ENCODE measurements at regions not wholly inside any gene's neighbourhood (a gene's known extent, or its start where the extent isn't known, plus 50 kb on each side); places are given as distances from the start of the nearest gene placed in this dataset.
"Not testable (repeated sequence)": the region's sequence is repeated elsewhere in the genome, so short reads cannot be mapped to it uniquely, and the experiment has no call there.

DNA sequence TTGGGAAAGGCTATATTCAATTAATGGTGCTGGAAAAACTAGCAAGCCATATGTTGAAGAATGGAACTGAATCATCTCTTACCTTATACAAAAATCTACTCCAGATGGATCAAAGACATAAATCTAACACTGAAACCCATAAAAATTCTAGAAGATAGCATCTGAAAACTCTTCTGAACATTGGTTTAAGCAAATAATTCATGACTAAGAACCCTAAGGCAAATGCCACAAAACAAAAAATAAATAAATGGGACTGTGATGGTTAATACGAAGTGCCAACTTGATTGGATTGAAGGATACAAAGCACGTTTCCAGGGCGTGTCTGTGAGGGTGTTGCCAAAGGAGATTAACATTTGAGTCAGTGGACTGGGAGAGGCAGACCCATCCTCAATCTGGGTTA, 1130.0 kb downstream of the DNAJB9 start:
- no peak overlapping the region for H2AFZ ChIP-seq (ENCODE audit: low read length)
- no peaks in the 10 kb centered on the region for H3K9me3 ChIP-seq (ENCODE audit: low read length)
- no peak overlapping the region for H3K4me2 ChIP-seq (ENCODE audit: low read length)
- H3K4me3 ChIP-seq (ENCODE audit: low read depth, low read length, poor library complexity, severe bottlenecking), result no peak overlapping the region
- no peak for TF ChIP-seq EZH2 (IDR thresholded peaks at IDR 0.05; ENCODE audit: borderline replicate concordance, low read length)
- TF ChIP-seq, protein P1, sequence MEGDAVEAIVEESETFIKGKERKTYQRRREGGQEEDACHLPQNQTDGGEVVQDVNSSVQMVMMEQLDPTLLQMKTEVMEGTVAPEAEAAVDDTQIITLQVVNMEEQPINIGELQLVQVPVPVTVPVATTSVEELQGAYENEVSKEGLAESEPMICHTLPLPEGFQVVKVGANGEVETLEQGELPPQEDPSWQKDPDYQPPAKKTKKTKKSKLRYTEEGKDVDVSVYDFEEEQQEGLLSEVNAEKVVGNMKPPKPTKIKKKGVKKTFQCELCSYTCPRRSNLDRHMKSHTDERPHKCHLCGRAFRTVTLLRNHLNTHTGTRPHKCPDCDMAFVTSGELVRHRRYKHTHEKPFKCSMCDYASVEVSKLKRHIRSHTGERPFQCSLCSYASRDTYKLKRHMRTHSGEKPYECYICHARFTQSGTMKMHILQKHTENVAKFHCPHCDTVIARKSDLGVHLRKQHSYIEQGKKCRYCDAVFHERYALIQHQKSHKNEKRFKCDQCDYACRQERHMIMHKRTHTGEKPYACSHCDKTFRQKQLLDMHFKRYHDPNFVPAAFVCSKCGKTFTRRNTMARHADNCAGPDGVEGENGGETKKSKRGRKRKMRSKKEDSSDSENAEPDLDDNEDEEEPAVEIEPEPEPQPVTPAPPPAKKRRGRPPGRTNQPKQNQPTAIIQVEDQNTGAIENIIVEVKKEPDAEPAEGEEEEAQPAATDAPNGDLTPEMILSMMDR (IDR thresholded peaks at IDR 0.05; ENCODE audit: low read length), result no peak
- no peaks in the 10 kb centered on the region for H3F3A ChIP-seq (ENCODE audit: insufficient read depth, low read length)
- no peak overlapping the region for H3K27ac ChIP-seq (ENCODE audit: low read depth, low read length, poor library complexity, severe bottlenecking)
- H4K20me1 ChIP-seq (ENCODE audit: insufficient read depth, low read length), result no peaks in the 10 kb centered on the region
- H3K27me3 ChIP-seq (ENCODE audit: insufficient read depth, low read length), result no peaks in the 10 kb centered on the region
- no peaks in the 10 kb centered on the region for H3K79me2 ChIP-seq (ENCODE audit: insufficient read depth, low read length)
- no peaks in the 10 kb centered on the region for H3K4me1 ChIP-seq (ENCODE audit: insufficient read depth, low read length, severe bottlenecking)
- H3K9me2 ChIP-seq (ENCODE audit: low read depth, low read length), result no peaks in the 10 kb centered on the region; the same call in 1 of the 2 replicates
- H3K9ac ChIP-seq (ENCODE audit: low read length), result no peak overlapping the region
- no peaks in the 10 kb centered on the region for H3K36me3 ChIP-seq (ENCODE audit: insufficient read depth, low read length)

DNA sequence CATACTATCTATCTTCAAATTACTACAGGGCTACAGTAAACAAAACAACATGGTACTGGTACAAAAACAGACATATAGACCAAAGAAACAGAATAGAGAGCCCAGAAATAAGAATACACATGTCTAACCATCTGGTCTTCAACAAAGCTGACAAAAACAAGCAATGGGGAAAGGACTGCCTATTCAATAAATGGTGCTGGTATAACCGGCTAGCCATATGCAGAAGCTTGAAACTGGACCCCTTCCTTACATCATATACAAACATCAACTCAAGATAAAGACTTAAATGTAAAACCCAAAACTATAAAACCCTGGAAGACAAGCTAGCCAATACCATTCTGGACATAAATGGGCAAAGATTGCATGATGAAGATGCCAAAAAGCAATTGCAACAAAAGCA, 1143.7 kb downstream of the DNAJB9 start:
- Histone ChIP-seq H3K4me1 (ENCODE audit: insufficient read depth, low read length, severe bottlenecking) (no peaks in the 10 kb centered on the region), H3K4me3 (ENCODE audit: low read depth, low read length, poor library complexity, severe bottlenecking) (no peak overlapping the region), H3K4me2 (ENCODE audit: low read length) (no peak overlapping the region), H3F3A (ENCODE audit: insufficient read depth, low read length) (no peaks in the 10 kb centered on the region), H3K9me3 (ENCODE audit: low read length) (no peaks in the 10 kb centered on the region), H3K79me2 (ENCODE audit: insufficient read depth, low read length) (no peaks in the 10 kb centered on the region), H3K27me3 (ENCODE audit: insufficient read depth, low read length) (no peaks in the 10 kb centered on the region), H4K20me1 (ENCODE audit: insufficient read depth, low read length) (no peaks in the 10 kb centered on the region), H2AFZ (ENCODE audit: low read length) (no peak overlapping the region), H3K9me2 (ENCODE audit: low read depth, low read length) (peaks cover under 1% of the 10 kb centered on the region; the same call in 1 of the 2 replicates), H3K36me3 (ENCODE audit: insufficient read depth, low read length) (no peaks in the 10 kb centered on the region), H3K27ac (ENCODE audit: low read depth, low read length, poor library complexity, severe bottlenecking) (no peak overlapping the region), H3K9ac (ENCODE audit: low read length) (no peak overlapping the region)
- no peak for TF ChIP-seq EZH2 (IDR thresholded peaks at IDR 0.05; ENCODE audit: borderline replicate concordance, low read length)
- TF ChIP-seq, protein P1 (IDR thresholded peaks at IDR 0.05; ENCODE audit: low read length), result no peak

DNA sequence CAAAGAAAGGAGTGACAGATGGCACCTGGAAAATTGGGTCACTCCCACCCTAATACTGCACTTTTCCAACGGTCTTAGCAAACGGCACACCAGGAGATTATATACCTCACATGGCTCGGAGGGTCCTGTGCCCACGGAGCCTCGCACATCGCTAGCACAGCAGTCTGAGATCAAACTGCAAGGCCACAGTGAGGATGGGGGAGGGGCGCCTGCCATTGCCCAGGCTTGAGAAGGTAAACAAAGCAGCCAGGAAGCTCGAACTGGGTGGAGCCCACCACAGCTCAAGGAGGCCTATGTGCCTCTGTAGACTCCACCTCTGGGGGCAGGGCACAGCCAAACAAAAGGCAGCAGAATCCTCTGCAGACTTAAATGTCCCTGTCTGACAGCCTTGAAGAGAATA, 1149.7 kb downstream of the DNAJB9 start:
- not testable (repeated sequence) for H3K36me3 ChIP-seq (ENCODE audit: insufficient read depth, low read length); H3K79me2 ChIP-seq (ENCODE audit: insufficient read depth, low read length); H3F3A ChIP-seq (ENCODE audit: insufficient read depth, low read length); H4K20me1 ChIP-seq (ENCODE audit: insufficient read depth, low read length); H3K4me3 ChIP-seq (ENCODE audit: low read depth, low read length, poor library complexity, severe bottlenecking); H3K9ac ChIP-seq (ENCODE audit: low read length); H3K4me2 ChIP-seq (ENCODE audit: low read length); H3K27me3 ChIP-seq (ENCODE audit: insufficient read depth, low read length); H3K9me3 ChIP-seq (ENCODE audit: low read length); H3K4me1 ChIP-seq (ENCODE audit: insufficient read depth, low read length, severe bottlenecking); H2AFZ ChIP-seq (ENCODE audit: low read length); H3K27ac ChIP-seq (ENCODE audit: low read depth, low read length, poor library complexity, severe bottlenecking); H3K9me2 ChIP-seq (ENCODE audit: low read depth, low read length)

DNA sequence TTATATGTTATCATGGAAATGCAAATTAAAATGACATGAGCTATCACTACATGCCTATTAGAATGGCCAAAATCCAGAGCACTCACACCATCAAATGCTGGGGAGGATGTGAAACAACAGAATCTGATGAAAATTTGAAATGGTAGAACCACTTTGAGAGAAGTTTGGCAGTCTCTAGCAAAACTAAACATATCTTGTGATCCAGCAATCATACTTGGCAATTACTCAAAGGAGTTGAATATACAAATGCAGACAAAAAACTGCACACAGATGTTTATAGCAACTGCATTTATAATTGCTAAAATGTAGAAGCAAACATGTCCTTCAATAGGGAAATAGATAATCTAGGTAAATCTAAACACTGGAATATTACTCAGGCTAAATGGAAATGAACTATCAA, 1164.9 kb downstream of the DNAJB9 start:
- Histone ChIP-seq H4K20me1 (ENCODE audit: insufficient read depth, low read length) (0 out of 2 replicates have a peak, but pooled peaks cover 2% of the 10 kb centered on the region), H2AFZ (ENCODE audit: low read length) (no peak overlapping the region), H3K9me2 (ENCODE audit: low read depth, low read length) (no peaks in the 10 kb centered on the region), H3K4me3 (ENCODE audit: low read depth, low read length, poor library complexity, severe bottlenecking) (no peak overlapping the region), H3K79me2 (ENCODE audit: insufficient read depth, low read length) (no peaks in the 10 kb centered on the region), H3K9me3 (ENCODE audit: low read length) (no peaks in the 10 kb centered on the region), H3K4me1 (ENCODE audit: insufficient read depth, low read length, severe bottlenecking) (no peaks in the 10 kb centered on the region), H3K36me3 (ENCODE audit: insufficient read depth, low read length) (no peaks in the 10 kb centered on the region), H3F3A (ENCODE audit: insufficient read depth, low read length) (no peaks in the 10 kb centered on the region), H3K4me2 (ENCODE audit: low read length) (no peak overlapping the region), H3K9ac (ENCODE audit: low read length) (no peak overlapping the region), H3K27ac (ENCODE audit: low read depth, low read length, poor library complexity, severe bottlenecking) (no peak overlapping the region), H3K27me3 (ENCODE audit: insufficient read depth, low read length) (no peaks in the 10 kb centered on the region)
- TF ChIP-seq, protein P1 (IDR thresholded peaks at IDR 0.05; ENCODE audit: low read length), result no peak
